Dedifferentiated amniotic fluid mesenchymal stem cell (primary cell): ENCODE measurements at regions not wholly inside any gene's neighbourhood (a gene's known extent, or its start where the extent isn't known, plus 50 kb on each side); places are given as distances from the start of the nearest gene placed in this dataset.

Source experiments
- DNase-seq: peaks from one replicate; pipeline ENCODE4 v3.0.0-alpha.2; 2016; ENCODE audit errors: extremely low spot score

- no peak for DNase-seq
These were observed 209.4 kb upstream of the NCAM1 start for GRCh38 chr11:112751772-112752171.

- no peak for DNase-seq
These were observed 208.7 kb upstream of the NCAM1 start for GRCh38 chr11:112752563-112752962.

DNA sequence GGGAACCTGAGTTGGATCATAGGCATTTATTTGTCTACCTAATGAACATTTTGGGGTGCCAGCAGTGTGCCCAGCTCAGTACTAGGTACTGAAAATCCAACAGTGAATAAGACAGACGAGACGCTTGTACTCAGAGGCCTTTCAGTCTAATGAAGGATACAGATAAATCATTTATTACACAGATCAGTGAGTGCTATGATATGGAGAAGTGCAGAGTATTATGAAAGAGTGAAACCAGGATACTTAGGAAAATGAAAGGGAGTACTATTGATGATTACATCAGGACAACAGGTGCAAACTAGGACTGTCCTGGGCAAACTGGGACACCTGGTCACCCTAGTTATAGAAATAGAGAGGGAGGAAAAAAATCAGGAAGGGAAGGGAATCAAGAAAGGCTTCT is 207.5 kb upstream of the NCAM1 start:
- no peak for DNase-seq

- DNase-seq, result no peak
These were observed 201.8 kb upstream of the NCAM1 start for GRCh38 chr11:112759418-112759817.

DNA sequence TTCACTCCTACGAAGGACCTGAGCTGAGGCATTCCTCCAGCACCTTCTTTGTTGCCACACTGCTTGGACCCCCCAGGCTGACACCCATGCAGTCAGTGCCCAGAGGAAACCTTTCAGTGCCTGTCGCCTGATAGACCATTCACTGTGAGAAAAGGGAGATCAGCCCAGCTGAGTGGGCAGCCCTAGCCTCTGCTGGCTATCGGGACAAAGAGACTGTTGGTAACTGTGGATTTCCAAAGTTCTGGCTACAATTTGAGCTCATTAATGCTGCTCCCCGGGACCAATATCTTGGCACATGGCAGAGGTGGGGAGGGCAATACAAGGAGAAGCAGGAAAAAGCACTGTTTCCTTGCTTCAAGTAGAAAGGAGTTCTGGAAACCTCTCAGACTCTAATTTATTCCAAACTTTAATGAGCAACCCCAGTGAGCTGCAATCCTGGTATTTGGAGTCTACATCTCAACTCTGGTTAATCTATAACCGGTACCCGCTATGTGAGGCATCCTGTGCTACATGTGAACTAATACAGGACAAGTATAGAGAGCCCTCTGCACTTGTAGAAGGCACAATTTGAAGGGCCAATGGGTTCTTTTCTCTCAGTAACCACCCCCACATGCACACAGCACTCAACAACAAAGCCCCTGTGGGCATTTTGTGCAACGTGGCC is 200.7 kb upstream of the NCAM1 start:
- DNase-seq, result no peak

DNA sequence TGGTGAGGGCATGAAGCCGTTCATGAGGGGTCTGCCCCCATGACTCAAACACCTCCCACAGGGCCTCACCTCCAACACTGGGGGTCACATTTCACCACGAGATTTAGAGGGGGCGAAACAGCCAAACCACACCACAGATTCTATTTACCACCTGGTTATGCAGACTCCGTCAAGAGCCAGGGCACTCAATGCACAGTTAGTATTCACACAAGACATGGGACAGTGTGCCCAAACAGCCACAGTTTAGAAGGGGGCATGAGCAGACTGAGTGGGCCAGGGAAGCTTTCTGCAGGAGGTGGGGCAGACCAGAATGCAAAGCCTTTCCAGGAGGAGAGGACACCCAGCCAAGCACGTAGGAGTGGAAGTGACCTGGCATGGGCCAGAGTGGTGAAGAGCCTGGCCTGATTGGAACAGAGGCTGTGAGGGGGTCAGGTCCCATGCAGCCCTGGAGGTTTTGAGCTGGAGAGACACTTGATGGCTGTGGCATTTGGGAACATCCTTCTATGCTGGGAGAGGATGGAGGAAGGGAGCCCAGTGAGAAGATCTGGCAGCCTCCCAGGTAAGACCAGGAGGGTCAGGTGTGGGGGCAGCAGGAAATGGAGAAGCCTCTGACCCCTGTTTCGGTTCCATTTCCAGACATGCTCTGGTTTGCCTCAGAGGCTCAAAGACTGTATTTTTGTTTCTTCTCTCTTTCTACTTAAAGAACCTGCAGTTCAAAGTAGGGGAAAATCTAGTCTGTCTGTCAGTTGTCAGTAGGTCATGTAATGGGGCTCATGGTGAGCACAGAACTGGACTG is 199.1 kb upstream of the NCAM1 start:
- DNase-seq, result no peak

GRCh38 chr11:112762707-112763090 is 198.5 kb upstream of the NCAM1 start:
- no peak for DNase-seq

GRCh38 chr11:112765337-112765736 is 195.9 kb upstream of the NCAM1 start:
- no peak for DNase-seq

DNA sequence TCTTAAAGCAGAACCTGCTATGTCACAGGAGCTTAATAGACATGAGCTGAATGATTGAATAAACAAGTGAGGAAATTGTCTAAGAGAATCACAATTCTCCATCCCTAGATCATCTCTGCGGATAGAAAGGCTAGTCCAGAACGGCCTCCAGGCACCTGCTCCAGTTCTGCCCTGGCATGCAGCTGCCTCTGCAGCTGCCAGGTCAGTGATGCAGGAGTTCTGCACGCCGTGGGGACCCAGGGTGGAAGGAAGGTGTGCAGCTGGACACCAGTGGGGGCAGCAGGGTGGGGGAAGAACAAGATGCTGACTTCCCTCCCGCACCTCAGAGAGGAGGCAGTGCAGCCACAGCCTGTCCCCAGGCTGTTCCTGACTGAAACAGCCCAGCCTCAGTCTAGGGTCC is 192.1 kb upstream of the NCAM1 start:
- DNase-seq, result no peak

DNA sequence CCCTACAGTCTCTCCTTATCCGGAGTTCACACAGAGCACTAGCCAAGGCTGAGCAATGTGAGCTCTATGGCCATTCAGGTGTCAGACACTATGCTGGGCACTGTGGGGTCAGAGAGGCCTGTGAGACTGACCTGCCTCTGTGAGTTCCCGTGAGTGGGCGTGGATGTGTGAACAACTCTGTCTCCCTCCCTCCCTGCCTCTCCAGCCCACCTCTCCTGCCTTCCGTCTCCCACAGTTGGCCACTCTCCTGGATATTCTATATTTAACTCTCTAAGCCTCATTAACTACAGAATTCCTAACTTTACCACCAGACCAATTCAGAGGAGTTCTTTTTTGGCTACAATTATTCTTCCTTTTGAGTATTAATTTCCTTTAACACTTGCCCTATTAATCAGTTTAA is 191.6 kb upstream of the NCAM1 start:
- no peak for DNase-seq

DNA sequence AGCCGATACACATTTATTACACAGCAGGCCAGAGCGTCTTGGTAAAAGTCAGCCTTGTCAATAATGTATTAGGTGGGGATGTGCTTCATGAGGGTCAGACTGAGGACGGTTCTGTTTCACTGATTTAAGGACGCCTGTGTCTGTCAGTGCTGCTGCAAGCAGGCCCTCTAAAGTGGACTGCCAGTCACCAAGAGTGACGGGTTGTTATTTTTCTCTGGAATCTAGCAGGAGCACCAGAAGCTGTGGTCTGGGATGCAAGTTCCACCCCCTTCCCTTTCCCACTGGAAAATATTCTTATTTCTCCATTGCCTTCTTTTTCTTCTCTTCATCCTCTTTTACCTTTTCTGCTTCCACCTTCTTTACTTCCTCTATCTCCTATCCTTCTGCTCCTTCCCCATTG is 191.2 kb upstream of the NCAM1 start:
- DNase-seq, result no peak

DNA sequence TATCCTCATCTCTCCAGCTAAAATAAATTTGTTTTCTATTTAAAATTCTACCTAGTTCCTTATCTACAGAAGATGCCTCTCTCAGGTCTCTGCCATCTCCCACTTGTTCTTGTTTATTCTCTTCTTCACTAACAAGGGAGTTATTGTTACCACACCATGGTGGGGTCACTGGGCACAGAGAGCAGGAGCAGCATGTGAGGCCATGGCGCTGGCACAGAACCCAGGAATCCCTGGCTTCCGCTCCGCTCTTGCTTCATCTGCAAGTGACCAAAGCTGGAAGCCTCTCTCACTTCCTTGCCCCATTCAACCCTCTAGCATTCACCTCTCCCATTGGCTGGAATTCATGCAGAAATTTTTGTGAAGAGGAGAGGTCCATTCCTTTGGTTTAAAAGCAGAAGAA is 190.7 kb upstream of the NCAM1 start:
- DNase-seq, result no peak

GRCh38 chr11:112771851-112772250 is 189.4 kb upstream of the NCAM1 start:
- no peak for DNase-seq

GRCh38 chr11:112773264-112773663 is 188.0 kb upstream of the NCAM1 start:
- DNase-seq, result no peak

GRCh38 chr11:112776834-112777233 is 184.4 kb upstream of the NCAM1 start:
- DNase-seq, result no peak

- no peak for DNase-seq
These were observed 183.9 kb upstream of the NCAM1 start for GRCh38 chr11:112777283-112777751.

GRCh38 chr11:112778091-112778876 is 182.9 kb upstream of the NCAM1 start:
- no peak for DNase-seq

- DNase-seq, result no peak
These were observed 182.3 kb upstream of the NCAM1 start for GRCh38 chr11:112778877-112779266.

GRCh38 chr11:112780351-112781087 is 180.7 kb upstream of the NCAM1 start:
- DNase-seq, result no peak

DNA sequence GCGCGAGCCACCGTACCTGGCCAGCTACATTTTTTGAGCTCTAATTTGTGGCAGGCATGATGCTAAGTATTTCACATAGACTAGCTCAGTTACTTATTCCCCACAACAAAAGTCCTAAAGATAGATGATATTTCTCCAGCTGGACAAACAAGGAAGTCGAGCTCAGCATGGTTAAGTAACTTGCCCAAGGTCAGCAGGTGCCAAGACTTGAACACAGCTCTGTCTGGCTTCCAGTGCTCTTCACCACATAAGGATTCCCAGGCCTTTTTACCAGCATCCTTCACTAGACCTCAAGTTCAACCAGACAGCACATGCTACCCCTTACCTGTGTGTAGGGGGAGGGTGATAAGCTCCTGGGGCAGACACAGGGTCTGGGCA is 177.3 kb upstream of the NCAM1 start:
- no peak for DNase-seq

GRCh38 chr11:112784323-112785073 is 176.7 kb upstream of the NCAM1 start:
- DNase-seq, result no peak
